Amygdala (tissue), 56 donors: ENCODE measurements at regions not wholly inside any gene's neighbourhood (a gene's known extent, or its start where the extent isn't known, plus 50 kb on each side); places are given as distances from the start of the nearest gene placed in this dataset.
"Not testable (repeated sequence)": the region's sequence is repeated elsewhere in the genome, so short reads cannot be mapped to it uniquely, and the experiment has no call there.

ENCODE experiments used
- DNase-seq, 56 donors: peaks; one replicate each; lab custom pipeline; 2025; lab: John Stamatoyannopoulos, UW

DNA sequence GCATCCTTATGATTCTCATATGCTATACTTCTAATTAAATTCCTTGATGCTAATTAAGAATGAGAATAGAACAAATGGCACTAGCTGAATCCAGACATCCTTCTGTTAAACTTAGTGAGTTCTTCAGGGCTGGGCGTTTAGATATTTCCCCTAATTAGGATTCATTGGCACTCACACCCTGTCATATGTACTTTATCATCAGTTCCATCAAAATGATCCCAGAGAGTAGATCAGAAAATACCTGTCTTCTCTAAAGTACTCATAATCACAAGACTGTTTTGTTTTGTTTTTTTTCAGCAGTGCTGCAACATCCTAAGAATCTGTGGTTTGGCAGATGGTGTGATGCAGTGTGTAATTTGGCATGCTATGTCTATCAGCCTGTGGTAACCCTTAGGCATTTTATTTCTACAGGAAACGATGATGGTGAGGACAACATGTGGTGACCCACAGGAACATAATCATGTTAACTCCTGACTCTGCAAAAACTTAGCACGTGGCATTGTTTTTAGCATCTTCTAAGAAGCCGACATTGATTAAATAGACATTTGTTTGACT is 2528.4 kb downstream of the ARAP2 start:
- no peak for DNase-seq

DNA sequence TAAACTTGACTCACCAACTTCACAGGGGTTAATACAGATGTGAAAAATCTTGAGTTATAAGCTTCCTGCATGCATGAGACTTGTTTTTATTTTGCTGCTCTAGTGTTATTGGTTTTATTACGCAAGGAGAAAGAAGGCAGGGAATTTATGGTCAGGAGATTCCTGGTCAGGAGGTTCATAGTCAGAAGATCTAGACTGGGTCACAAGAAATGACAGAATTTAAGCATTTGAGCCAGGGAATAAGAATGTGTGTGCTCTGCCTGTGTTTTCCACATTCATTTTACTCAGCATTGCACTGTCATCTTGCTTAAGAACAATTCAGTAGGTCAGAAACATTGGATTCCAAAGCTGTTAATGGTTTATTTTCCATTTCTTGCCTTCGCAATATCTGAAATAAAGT is 2522.1 kb downstream of the ARAP2 start:
- no peak for DNase-seq

DNA sequence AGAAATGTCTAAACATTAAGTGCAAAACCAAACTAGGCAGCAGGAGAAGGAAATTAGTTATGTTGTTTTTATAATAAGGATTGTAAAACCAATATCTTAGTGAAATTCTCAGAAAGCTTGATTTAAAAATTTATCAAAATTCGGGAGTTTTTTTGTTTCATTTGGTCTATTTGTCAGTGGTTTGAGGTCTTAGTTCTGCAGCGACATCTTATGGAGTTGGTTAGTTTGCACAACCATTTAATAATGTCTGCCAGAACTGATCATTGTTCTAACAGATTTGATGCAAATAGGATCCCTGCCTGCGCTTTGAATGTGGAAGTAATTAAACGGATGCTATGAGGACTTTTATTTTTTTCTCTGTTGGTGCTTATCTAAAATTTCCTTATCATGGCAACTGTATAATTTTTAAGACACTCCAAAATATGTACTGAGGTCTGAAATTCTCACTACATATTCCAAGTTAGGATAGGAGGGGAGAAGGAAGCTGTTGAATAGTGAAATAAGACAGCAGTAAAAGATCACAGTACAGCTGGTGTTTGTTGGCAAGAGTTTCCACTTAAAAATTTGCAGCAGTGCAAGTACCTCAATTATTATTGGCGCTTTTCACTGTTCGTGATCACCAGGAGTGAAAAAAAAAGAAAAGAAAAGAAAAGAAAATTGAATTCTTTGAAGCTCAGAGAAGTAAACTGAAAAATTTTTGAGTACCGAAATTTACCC is 2521.4 kb downstream of the ARAP2 start:
- peak in 2 of 56 donors; percentile 27 to 31 for DNase-seq

DNA sequence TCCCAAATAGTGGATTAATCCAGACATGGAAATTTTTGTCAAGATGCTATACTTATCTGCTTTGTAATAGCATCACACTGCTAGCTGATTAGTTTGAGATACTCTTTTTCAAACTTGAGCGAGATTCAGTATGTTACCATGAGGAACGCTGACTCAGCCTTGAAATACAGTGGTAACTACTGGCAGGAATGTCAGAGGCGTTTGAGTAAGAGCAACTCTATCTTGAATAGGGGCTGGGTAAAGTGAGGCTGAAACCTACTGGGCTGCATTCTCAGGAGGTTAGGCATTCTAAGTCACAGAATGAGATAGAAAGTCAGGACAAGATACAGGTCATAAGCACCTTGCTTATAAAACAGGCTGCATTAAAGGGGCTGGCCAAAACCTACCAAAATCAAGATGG is 2519.6 kb downstream of the ARAP2 start:
- no peak for DNase-seq

DNA sequence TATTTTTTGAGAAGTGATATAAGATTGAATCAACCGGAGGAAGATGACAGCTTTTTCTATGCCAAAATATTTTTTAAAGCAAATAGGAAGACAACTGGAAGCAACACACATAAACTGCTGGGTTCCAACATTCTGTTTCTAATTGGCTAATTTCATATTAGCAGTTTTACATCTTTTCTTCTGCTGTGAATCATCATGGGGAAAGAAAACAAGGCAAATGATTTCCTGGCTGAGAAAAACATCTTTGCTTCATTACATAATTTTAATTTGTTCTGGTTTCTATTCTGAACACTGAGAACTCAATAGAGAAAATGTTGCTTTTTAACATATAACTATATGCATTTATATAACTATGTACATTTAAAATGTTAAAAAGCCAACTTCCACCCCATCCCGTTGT is 2518.5 kb downstream of the ARAP2 start:
- DNase-seq: no peak

DNA sequence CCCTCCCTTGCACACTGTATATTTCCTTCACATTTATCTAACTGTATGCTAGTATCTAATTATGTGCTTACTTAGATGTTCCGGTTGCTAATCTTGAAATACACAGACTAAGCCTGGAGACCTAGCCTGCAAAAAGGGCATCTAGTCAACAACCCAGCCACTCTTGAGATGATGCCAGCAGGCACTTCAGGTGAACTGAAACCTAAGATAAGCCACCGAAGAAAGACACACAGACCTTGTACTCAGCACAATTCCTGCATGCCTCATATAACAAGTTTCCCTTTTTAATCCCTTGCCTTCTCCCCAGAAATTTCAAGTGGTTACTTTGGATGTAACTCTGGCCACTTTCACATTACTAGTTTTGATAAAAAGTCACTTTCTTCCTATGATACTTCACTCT is 2506.6 kb downstream of the ARAP2 start:
- DNase-seq: no peak

DNA sequence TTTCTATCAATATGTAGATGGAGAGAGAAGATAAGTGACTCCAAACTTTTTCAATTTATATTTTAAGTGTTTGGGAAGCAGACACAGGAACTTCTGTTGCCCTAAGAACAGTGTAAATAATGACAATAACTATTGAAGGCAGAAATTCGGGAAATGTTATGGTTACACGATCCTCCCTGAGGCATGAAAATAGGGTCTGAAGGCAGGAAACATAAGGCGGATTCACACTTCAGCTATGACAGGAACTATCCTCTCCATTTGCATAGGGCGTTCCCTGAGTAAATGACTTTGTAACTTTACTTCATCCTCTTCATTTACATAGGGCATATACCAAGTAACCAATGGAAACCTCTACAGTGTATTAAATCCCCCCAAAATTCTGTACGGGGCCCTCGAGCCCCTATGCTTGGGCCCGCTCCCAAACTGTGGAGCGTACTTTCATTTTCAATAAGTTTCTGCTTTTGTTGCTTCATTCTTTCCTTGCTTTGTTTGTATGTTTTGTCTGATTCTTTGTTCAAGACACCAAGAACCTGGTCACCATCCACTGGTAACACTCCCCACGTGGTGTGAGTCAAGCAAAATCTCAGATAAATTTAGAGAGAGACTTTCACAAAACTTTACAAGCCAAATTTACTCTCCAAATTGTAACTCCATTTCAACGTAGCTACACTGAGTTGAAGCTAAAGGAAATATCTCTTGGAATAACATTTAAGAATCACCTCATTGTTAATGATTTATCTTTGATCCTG is 2504.3 kb downstream of the ARAP2 start:
- no peak for DNase-seq

DNA sequence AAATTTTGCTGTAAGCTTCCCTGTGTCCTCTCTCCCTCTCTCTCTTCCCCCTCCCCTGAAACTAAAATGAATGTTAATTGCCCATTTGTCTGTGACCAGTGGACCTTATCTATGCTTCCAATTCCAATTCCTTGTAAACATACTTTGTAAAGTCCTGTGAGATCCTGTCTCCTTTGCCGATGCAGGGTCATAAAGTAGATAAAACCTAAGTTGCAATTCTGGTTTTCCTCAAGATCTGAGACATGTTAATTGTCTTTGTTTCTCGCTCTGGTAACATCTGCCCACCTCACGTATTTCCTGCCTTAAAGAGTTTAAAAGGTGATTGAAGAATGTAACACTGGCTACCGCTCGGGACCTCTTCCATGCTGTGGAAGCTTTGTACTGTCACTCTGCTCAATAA is 2503.4 kb downstream of the ARAP2 start:
- DNase-seq: not testable (repeated sequence)

DNA sequence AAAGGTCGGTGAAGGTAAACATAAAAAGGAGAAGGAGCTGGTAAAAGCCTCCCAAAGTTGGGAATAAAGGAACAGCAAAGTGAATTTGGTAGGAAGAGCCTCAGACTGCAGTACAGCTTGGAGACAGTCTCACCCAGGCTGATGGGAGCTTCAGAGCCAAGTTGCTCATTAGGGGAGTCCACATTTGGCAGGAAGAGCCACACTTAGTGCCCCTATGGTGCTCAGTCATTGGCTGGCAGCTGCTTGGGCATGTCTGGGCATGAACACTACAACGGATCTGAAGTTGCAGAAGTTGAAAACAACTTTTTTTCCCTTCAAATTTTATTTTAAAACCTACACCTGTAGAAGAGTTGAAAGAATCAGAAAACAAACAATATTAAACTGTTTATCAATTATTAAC is 2497.3 kb downstream of the ARAP2 start:
- DNase-seq: no peak

DNA sequence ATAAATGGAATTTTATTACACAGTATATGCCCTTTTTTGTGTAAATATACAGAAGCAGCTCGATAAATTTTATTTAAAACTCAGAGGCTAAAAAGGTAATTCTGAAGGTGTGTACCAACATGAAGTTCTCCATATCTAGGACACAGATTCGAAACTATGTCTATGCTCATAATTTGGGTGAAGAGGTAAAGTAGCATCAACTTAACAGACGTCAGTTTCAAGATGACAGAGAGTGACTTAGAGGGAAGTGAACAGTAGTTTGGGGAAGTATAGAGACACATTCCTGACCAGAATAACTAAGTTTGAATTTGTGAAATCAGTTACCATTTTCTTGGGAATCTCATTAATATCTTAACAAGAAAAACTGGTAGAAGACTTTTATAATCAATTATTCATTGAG is 2493.3 kb downstream of the ARAP2 start:
- no peak for DNase-seq

DNA sequence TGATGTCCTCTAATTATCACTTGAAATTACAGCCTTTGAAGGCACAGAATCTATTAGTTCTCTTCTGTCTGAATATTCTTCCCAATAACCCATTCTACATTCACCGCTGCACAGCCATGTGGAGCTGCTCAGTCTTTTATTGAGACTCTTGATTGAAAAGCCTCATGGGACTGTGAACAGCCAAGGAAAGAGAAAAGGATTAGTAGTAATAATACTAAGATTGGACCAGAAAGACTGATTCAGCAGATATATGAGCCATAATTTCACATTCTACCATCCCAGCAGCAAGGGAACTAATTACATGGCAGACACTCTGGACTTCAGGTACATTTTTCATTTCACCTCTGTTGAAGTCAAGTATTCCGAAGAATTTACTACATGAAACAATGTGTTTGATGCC is 2471.7 kb downstream of the ARAP2 start:
- DNase-seq: no peak

DNA sequence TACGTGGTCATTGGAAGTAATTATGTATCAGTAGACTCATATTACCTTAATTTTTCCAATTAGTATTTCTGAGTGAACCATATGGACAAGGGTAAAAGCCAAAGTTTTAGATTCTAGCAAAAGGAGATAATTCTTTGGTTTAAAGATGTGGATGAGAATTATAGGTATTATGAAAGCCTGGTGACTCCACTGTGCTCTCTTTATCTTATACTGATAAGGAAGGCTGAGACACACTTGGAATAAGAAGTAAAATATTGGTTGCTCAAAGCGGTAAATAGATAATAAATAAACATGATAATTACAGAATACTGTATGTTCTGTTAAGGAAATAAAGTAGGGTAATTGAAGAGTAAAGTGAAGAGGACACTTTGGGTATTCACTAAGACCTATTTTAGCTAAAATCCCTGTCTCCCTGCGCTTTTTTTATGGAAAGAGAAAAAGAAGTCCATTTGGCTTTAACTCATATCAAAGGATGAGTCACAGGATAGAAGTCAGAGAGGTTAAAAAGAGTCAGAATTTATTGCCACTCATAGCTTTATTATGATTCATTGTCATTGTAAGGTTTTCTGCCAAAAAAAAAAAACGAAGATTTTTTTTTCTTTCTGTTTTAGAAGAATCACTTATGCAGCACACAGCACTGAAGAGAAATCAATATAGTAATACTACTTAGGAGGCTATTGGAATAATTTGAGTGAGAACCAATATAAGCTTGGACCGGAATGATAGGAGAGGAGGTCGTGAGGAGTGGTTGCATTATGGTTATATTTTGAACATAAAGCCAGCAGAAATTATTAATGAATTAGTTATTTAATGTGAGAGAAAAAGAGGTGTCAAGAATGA is 2463.1 kb downstream of the ARAP2 start:
- DNase-seq: no peak

DNA sequence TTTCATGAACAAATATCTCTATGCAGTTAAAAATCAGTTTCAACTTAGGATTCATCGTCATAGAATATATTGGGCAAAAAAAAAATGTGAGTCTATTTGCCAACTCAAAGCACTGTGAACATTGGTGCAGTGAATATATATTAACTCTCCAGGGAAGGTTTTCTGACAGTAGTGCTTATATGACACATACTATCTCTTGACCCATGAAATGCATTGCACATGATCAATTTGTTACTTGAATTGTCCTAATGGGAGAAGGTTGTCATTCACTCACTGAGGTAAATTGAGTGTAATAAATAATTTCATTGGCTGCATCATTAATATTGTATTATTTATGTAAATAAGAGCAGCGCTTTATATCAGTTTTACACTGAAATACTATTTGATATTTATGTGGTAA is 2458.5 kb downstream of the ARAP2 start:
- no peak for DNase-seq

DNA sequence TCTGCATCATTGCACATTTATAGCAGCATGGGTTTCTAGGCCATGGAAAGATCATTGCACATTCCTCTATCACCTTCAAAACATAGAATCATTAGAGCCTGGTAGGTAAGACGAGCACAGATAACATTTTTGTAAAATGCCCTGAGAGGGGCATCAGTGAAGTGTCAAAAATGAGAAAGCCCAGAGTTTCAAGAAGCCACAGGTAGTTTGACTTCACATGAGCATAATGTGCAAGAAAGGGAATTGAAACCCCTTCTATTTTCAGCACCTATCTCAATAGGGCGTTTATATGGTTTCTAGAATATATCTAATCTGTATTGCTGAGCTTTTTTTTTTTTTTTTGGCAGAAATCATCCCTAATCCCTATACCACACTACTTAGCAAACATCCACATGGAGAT is 2441.7 kb downstream of the ARAP2 start:
- DNase-seq: no peak

DNA sequence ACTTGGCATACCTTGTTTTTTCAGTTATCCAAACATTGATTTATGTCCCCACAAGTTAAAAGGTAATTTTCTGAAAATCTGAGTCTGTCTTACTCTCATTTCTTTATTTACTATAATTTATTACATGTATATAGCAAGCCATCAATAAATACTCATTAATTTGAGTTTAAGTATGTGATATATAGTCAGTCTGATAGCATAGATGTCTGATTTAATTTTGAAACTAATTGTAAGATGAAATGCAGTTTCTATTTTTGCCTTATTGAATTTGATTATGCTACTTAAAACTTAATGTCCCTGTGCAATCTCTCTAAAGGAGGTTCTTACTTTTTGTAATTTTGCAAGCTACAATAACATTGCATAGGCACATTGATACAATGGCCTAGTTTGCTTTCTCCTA is 2418.6 kb downstream of the ARAP2 start:
- no peak for DNase-seq

DNA sequence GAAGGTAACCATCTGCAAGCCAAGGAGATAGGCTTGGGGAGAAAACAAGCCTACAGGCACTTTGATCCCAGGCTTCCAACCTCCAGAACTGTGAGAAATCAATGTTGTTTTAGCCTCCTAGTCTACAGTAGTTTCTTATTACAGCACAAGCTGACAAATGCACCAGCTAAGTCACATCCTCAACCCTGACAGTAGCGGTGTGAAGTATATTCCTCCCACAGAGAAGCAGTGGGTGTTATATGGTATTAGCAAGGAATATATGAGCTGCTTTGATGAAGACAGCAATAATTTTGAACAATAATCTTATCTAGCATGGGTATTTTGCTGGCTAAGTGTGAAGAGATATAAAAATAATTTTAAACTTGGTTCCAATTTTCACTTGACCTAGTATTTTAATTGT is 2415.0 kb downstream of the ARAP2 start:
- DNase-seq: peak in 7 of 56 donors; percentile 0 to 7 (median 1)

DNA sequence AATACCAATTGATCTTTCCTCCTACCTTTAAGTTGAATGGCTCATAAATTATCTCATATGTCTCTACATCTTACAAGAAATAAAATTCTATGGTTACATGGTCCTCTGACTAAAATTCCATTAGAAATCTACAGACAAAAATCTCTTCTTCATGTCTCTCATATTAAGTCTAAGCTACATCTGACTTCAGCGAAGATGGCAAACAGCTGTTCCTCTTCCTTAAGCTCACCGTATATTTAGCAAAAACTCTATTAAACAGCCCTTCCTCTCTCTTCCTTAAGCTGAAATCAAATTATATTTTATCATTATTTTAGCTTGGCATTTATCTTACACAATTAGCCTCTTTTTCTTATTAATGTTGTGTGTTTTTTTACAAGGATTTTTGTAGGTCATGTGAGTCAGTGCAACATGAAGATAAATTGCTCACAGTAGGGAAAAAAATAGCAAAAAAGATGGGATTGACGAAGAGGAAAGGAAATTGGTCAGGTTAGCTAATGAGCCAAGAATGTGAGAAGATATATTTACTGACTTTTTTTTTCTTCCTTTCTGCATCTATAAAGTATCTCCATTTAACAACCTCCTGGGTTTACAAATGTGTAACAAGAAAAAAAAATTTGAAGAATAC is 2412.8 kb downstream of the ARAP2 start:
- DNase-seq: no peak

DNA sequence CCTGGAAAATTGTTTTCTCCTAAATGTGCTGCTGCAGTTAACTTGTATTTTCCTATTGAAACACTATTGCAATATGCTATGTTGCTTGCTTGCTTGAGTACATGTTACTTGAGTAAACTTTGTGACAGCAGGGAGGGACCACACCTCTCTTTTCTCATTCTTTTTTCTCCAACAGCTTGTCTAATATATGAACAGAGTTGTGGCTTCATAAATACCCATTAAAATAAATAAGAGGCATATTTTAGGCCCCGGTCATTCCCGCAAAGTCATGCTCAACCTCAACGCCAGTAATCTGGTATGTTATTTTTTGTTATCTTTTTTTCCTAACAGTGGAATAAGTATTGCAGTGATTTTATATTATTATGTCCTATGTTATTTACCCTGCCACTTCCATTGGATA is 2408.6 kb downstream of the ARAP2 start:
- DNase-seq: not testable (repeated sequence)

DNA sequence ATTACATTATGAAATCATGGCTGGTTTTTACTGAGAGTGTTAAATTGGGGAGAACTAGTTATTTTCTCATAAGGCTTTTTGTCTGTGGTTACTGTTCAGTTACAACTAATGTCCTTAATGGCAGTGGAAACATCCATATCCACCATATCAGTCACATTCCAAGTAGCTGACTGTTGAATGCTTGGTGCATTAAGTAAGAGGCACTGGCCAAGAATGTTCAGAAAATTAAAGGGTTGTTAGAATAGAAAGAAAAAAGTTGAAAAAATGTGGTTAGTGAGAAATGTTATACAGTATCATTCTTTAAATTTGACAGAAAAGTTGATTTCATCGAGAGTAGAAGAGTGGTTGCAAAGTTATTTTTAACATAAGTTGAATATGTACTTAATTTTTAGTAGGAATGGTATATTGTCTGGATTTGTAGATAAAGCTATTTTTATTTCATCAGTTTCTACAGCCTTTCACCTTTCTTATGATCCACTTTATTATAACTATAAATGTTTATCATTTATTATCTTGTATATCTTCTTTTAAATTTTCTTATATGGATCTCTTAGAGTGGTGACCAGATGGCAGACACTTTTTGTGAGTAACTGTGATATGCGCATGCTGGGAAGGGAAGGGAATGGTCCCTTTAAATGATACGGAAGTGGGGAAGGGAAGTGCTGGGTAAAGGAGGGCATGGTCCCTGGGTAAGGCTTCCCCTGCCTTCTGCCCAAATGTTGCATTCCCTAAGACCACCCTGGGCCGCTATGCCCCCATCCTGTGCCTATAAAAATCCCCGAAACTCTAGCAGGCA is 2407.1 kb downstream of the ARAP2 start:
- no peak for DNase-seq

DNA sequence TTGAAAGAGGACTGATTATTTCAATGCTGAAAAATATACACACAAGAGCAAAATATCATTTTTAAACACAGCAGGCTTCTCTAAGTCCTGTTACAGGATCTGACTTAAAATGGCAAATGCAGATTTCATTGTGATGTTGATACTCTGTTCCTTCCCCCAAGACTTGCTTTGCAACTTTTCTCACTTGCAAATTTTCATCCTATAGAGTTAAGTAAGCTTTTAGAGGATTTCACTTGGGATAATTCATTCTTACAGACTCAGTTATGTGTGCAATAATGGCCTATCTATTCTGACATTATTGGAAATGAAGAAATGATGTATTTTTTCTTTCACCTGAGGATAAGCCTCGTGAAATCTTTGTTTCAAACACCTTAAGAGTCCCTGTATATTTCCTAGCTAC is 2403.2 kb downstream of the ARAP2 start:
- DNase-seq: no peak
